ENCODE measurements at regions not wholly inside any gene's neighbourhood (a gene's known extent, or its start where the extent isn't known, plus 50 kb on each side); places are given as distances from the start of the nearest gene placed in this dataset.

DNA sequence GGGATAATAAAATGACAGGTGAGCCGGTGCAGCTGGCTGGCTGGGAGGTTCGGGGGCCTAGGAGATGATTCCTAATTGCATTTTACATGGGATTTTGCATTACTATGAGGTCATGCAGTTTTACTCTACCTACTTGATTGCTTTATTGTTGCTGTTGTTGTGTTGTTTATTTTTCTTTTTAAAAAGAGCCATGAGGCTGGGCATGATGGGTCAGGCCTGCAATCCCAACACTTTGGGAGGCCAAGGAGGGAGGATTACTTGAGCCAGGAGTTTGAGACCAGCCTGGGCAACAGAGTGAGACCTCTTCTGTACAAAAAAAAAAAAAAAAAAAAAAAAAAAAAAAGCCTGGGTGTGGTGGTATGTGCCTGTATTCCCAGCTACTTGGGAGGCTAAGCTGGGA lies 104.8 kb downstream of the GJA1 start:
- Histone ChIP-seq H3K4me1 (peaks cover 11% of the 10 kb centered on the region), H3K4me2 (no peak overlapping the region), H3K79me2 (ENCODE audit: low read depth) (no peaks in the 10 kb centered on the region), H2AFZ (replicated peaks) (no peak overlapping the region), H3K27me3 (no peaks in the 10 kb centered on the region), H3K36me3 (no peaks in the 10 kb centered on the region), H3F3A (ENCODE audit: low read depth) (no peaks in the 10 kb centered on the region), H3K4me3 (no peak overlapping the region), H3K9me3 (ENCODE audit: low read depth) (no peaks in the 10 kb centered on the region), H4K20me1 (ENCODE audit: low read depth) (no peaks in the 10 kb centered on the region), H3K27ac (no peak overlapping the region), H3K9ac (no peak overlapping the region)
- no peak for DNase-seq (ENCODE audit: low spot score)
- Mint-ChIP-seq H3K4me3 (no peak overlapping the region), H3K4me1 (peaks cover 6% of the 10 kb centered on the region), H3K36me3 (no peaks in the 10 kb centered on the region), H3K27me3 (ENCODE audit: insufficient read depth, low read depth) (no peaks in the 10 kb centered on the region), H3K27ac (no peak overlapping the region), H3K9me3 (no peaks in the 10 kb centered on the region)
- no peak for TF ChIP-seq EZH2phosphoT487 (IDR thresholded peaks at IDR 0.05)
- TF ChIP-seq EZH2 (IDR thresholded peaks at IDR 0.05): no peak
- TF ChIP-seq, protein P1, sequence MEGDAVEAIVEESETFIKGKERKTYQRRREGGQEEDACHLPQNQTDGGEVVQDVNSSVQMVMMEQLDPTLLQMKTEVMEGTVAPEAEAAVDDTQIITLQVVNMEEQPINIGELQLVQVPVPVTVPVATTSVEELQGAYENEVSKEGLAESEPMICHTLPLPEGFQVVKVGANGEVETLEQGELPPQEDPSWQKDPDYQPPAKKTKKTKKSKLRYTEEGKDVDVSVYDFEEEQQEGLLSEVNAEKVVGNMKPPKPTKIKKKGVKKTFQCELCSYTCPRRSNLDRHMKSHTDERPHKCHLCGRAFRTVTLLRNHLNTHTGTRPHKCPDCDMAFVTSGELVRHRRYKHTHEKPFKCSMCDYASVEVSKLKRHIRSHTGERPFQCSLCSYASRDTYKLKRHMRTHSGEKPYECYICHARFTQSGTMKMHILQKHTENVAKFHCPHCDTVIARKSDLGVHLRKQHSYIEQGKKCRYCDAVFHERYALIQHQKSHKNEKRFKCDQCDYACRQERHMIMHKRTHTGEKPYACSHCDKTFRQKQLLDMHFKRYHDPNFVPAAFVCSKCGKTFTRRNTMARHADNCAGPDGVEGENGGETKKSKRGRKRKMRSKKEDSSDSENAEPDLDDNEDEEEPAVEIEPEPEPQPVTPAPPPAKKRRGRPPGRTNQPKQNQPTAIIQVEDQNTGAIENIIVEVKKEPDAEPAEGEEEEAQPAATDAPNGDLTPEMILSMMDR (IDR thresholded peaks at IDR 0.05): no peak

DNA sequence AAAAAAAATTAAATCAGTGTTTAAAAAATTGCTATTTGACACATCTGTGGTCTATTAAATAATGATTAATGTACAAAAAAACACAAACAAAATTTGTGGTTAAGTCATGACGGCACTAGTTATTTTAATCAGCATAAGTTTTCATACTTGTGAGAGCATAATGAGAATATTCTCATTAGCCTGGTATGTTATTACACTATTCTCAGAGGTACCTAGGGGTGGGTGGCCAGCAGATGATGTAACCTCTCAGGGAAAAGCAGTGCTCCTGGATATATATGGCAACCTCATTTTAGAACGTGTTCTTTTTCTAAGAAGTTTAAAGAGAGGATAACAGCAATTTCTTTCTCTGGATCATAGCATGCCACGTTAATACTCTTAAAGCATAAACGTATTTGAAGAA lies 109.2 kb downstream of the GJA1 start:
- no peak overlapping the region for H3K27ac Mint-ChIP-seq
- Histone ChIP-seq H3K4me3 (no peak overlapping the region), H3K4me1 (no peaks in the 10 kb centered on the region), H3K79me2 (ENCODE audit: low read depth) (no peaks in the 10 kb centered on the region), H3F3A (ENCODE audit: low read depth) (no peaks in the 10 kb centered on the region), H2AFZ (replicated peaks) (no peak overlapping the region), H3K27ac (no peak overlapping the region), H3K27me3 (no peaks in the 10 kb centered on the region), H3K4me2 (no peak overlapping the region), H4K20me1 (ENCODE audit: low read depth) (no peaks in the 10 kb centered on the region), H3K9ac (no peak overlapping the region), H3K9me3 (ENCODE audit: low read depth) (no peaks in the 10 kb centered on the region), H3K36me3 (no peaks in the 10 kb centered on the region)
- H3K36me3 Mint-ChIP-seq: no peaks in the 10 kb centered on the region
- no peaks in the 10 kb centered on the region for H3K9me3 Mint-ChIP-seq
- no peaks in the 10 kb centered on the region for H3K27me3 Mint-ChIP-seq (ENCODE audit: insufficient read depth, low read depth)
- no peak overlapping the region for H3K4me3 Mint-ChIP-seq
- TF ChIP-seq EZH2phosphoT487 (IDR thresholded peaks at IDR 0.05) (no peak), EZH2 (IDR thresholded peaks at IDR 0.05) (no peak)
- TF ChIP-seq, protein P1 (IDR thresholded peaks at IDR 0.05): no peak
- no peaks in the 10 kb centered on the region for H3K4me1 Mint-ChIP-seq
- DNase-seq (ENCODE audit: low spot score): no peak

DNA sequence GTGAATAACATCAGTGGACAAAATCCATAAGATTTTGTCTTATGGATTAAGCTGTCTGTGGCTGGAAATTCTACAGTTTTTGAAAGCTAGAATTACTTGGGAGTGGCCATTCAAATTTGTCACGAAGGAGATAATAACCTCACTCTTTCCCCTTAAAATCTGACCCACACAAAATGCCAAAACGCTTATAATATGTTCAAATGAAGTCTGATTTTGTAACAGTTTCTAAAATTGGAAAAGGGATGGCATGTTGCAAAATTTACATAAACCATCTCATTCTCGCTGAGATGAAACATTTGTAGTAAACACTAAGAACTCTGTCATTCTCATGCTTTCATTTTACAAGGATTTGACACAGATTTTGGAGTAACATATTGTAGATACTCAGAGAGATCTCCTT lies 112.7 kb downstream of the GJA1 start:
- H3K4me2 ChIP-seq: no peak overlapping the region
- no peaks in the 10 kb centered on the region for H3K4me1 Mint-ChIP-seq

More for the DNA sequence above, 112.7 kb downstream of the GJA1 start:
- no peaks in the 10 kb centered on the region for H3K79me2 ChIP-seq (ENCODE audit: low read depth)
- H3K27ac ChIP-seq: no peak overlapping the region
- H3K27ac Mint-ChIP-seq: no peak overlapping the region
- peaks cover 2% of the 10 kb centered on the region for H3K9me3 Mint-ChIP-seq
- H3K36me3 Mint-ChIP-seq: no peaks in the 10 kb centered on the region
- H3K27me3 ChIP-seq: no peaks in the 10 kb centered on the region
- no peaks in the 10 kb centered on the region for H3K4me1 ChIP-seq
- no peak overlapping the region for H2AFZ ChIP-seq (replicated peaks)
- no peak overlapping the region for H3K4me3 Mint-ChIP-seq
- no peaks in the 10 kb centered on the region for H3F3A ChIP-seq (ENCODE audit: low read depth)
- no peaks in the 10 kb centered on the region for H3K36me3 ChIP-seq
- no peak overlapping the region for H3K4me3 ChIP-seq
- H3K9ac ChIP-seq: no peak overlapping the region
- no peaks in the 10 kb centered on the region for H3K27me3 Mint-ChIP-seq (ENCODE audit: insufficient read depth, low read depth)
- H3K9me3 ChIP-seq (ENCODE audit: low read depth): no peaks in the 10 kb centered on the region
- H4K20me1 ChIP-seq (ENCODE audit: low read depth): no peaks in the 10 kb centered on the region
- DNase-seq (ENCODE audit: low spot score): no peak
- TF ChIP-seq, protein P1 (IDR thresholded peaks at IDR 0.05): no peak
- TF ChIP-seq EZH2 (IDR thresholded peaks at IDR 0.05) (no peak), EZH2phosphoT487 (IDR thresholded peaks at IDR 0.05) (no peak)

Data from neural progenitor cell (in vitro differentiated cells).